PC-9 (cell line): ENCODE measurements at regions not wholly inside any gene's neighbourhood (a gene's known extent, or its start where the extent isn't known, plus 50 kb on each side); places are given as distances from the start of the nearest gene placed in this dataset.

Source experiments
- BruUV-seq: library from RNA; stranded (reverse); fragments of 400-500 nt; replicated peaks from 2 replicates; lab custom pipeline; 2021; lab: Mats Ljungman, UMichigan
- CTCF ChIA-PET: fragments of 300-600 bp; sonication (Branson Sonifier 250); formaldehyde crosslinking; loops from one replicate; lab custom pipeline; 2022; ENCODE audit warnings: antibody characterized with exemption; lab: Charles Lee
- POLR2A ChIA-PET: fragments of 300-600 bp; sonication (Branson Sonifier 250); formaldehyde crosslinking; loops from one replicate; lab custom pipeline; 2022; ENCODE audit warnings: antibody characterized with exemption; ENCODE audit not compliant: unreplicated experiment; lab: Charles Lee
- DNase-seq, 2 experiments: peaks; one replicate each; pipeline versions ENCODE4 v3.0.0 to v3.0.0-alpha.2; 2015 to 2022; ENCODE audit warnings: mixed read lengths in 1 of 2
- H2AFZ ChIP-seq: fragments of 200-600 bp; sonication (generic); 2 replicates; pipeline ENCODE4 v1.8.1; 2017; ENCODE audit warnings: antibody characterized with exemption
- H3F3A ChIP-seq: fragments of 200-600 bp; sonication (generic); 2 replicates; pipeline ENCODE4 v1.8.1; 2017; ENCODE audit warnings: antibody characterized with exemption, mild to moderate bottlenecking, low read depth; ENCODE audit not compliant: insufficient read depth
- H3K27ac ChIP-seq: fragments of 200-600 bp; sonication (generic); 2 replicates; pipeline ENCODE4 v1.6.1; 2016; ENCODE audit warnings: mixed run types
- H3K27me3 ChIP-seq: fragments of 200-600 bp; sonication (generic); 2 replicates; pipeline ENCODE4 v1.6.1; 2016; ENCODE audit warnings: low read depth, mixed run types; ENCODE audit not compliant: insufficient read depth
- H3K36me3 ChIP-seq: fragments of 200-600 bp; sonication (generic); 2 replicates; pipeline ENCODE4 v1.6.1; 2016; ENCODE audit warnings: low read depth, mixed run types
- H3K4me1 ChIP-seq: fragments of 200-600 bp; sonication (generic); replicated peaks from 2 replicates; pipeline ENCODE4 v1.6.1; 2016; ENCODE audit warnings: mixed run types; ENCODE audit not compliant: insufficient read depth
- H3K4me2 ChIP-seq: fragments of 200-600 bp; sonication (generic); 2 replicates; pipeline ENCODE4 v1.6.1; 2017; ENCODE audit warnings: mixed run types
- H3K4me3 ChIP-seq: fragments of 200-600 bp; sonication (generic); 2 replicates; pipeline ENCODE4 v1.6.1; 2016; ENCODE audit warnings: mixed run types
- H3K79me2 ChIP-seq: fragments of 200-600 bp; sonication (generic); 2 replicates; pipeline ENCODE4 v1.6.1; 2017; ENCODE audit warnings: low read depth, mixed run types
- H3K9me2 ChIP-seq: fragments of 200-600 bp; sonication (generic); 2 replicates; pipeline ENCODE4 v1.8.1; 2017; ENCODE audit warnings: mild to moderate bottlenecking; ENCODE audit not compliant: insufficient read depth
- H3K9me3 ChIP-seq: fragments of 200-600 bp; sonication (generic); 2 replicates; pipeline ENCODE4 v1.8.1; 2016; ENCODE audit warnings: low read depth; ENCODE audit not compliant: insufficient read depth
- H4K20me1 ChIP-seq: fragments of 200-600 bp; sonication (generic); 2 replicates; pipeline ENCODE4 v1.8.1; 2017; ENCODE audit not compliant: insufficient read depth
- EZH2 ChIP-seq: fragments of 200-600 bp; sonication (generic); IDR thresholded peaks from 2 replicates; pipeline ENCODE4 v1.8.0; 2017; ENCODE audit warnings: antibody characterized with exemption, low read depth
- intact Hi-C: fragments of 100-400 bp; cut with micrococcal nuclease; formaldehyde crosslinking; loops from one replicate; pipeline ENCODE4 v1.10.0; 2022; ENCODE audit not compliant: unreplicated experiment
- TF ChIP-seq, protein P1 (sequence below): fragments of 200-600 bp; sonication (generic); conservative IDR thresholded peaks from 2 replicates; pipeline ENCODE4 v1.6.1; 2017; ENCODE audit warnings: mixed run types, antibody characterized with exemption, mild to moderate bottlenecking, moderate library complexity

DNA sequence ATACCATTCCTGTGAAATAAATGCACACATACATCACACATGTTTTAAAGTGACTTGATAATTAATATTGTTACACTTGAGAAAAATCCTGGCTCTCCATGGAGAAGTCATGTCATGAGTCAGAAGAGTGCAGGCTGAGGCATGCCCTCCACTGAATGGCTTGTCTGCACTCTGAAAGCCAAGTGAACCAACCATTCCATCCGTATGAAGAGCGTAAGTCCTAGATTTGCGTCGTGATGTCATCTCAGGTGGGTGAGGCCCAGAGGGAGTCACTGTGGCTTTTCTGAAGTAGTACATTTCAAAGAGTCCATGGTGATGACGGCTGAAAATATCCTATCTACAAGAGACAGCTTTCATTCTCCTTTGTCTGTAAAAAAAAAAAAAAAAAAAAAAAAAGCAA is 83.5 kb upstream of the IRX5 start:
- BruUV-seq = no TSS peak
- ChIA-PET POLR2A (no interaction called here), CTCF (no interaction called here)
- H3K4me2 ChIP-seq = peak overlapping the region; percentile 75
- intact Hi-C loops = no loop called here
- no peaks in the 10 kb centered on the region for H3K27me3 ChIP-seq
- TF ChIP-seq EZH2 = no peak
- TF ChIP-seq, protein P1, sequence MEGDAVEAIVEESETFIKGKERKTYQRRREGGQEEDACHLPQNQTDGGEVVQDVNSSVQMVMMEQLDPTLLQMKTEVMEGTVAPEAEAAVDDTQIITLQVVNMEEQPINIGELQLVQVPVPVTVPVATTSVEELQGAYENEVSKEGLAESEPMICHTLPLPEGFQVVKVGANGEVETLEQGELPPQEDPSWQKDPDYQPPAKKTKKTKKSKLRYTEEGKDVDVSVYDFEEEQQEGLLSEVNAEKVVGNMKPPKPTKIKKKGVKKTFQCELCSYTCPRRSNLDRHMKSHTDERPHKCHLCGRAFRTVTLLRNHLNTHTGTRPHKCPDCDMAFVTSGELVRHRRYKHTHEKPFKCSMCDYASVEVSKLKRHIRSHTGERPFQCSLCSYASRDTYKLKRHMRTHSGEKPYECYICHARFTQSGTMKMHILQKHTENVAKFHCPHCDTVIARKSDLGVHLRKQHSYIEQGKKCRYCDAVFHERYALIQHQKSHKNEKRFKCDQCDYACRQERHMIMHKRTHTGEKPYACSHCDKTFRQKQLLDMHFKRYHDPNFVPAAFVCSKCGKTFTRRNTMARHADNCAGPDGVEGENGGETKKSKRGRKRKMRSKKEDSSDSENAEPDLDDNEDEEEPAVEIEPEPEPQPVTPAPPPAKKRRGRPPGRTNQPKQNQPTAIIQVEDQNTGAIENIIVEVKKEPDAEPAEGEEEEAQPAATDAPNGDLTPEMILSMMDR = no peak
- H3F3A ChIP-seq = peaks cover 18% of the 10 kb centered on the region
- no peak overlapping the region for H3K4me3 ChIP-seq
- H2AFZ ChIP-seq = no peak overlapping the region
- H3K27ac ChIP-seq = peak overlapping the region; percentile 71
- DNase-seq = peak; percentile 1 to 90
- peaks cover 25% of the 10 kb centered on the region for H3K4me1 ChIP-seq
- no peaks in the 10 kb centered on the region for H3K36me3 ChIP-seq
- no peaks in the 10 kb centered on the region for H3K9me3 ChIP-seq
- no peaks in the 10 kb centered on the region for H4K20me1 ChIP-seq
- no peaks in the 10 kb centered on the region for H3K9me2 ChIP-seq
- no peaks in the 10 kb centered on the region for H3K79me2 ChIP-seq

DNA sequence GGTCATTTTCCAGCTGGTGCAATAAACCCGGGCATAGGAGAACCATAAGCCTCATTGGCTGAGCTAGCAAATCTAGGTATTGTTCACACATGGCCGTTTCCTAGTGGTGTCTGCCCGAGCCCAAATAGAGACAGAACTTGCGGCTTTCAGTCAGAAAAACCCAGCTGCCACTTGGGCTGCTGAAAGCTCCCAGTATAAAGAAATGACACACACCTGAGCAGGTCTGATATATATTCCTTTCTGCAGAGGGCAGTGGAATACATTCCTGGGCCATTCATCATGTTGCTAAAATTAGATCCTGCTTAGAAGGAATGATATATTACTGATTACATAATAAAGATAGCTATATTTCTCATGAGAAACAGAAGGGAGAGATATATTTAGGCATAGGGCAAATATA is 83.9 kb upstream of the IRX5 start:
- ChIA-PET POLR2A (no interaction called here), CTCF (no interaction called here)
- H3K9me3 ChIP-seq = no peaks in the 10 kb centered on the region
- no peaks in the 10 kb centered on the region for H3K9me2 ChIP-seq
- H2AFZ ChIP-seq = no peak overlapping the region
- BruUV-seq = no TSS peak
- H3K4me1 ChIP-seq = peaks cover 25% of the 10 kb centered on the region
- no peak overlapping the region for H3K4me3 ChIP-seq
- peak overlapping the region; percentile 71 for H3K27ac ChIP-seq
- H3K4me2 ChIP-seq = peak overlapping the region; percentile 75
- intact Hi-C loops = no loop called here
- H3K36me3 ChIP-seq = no peaks in the 10 kb centered on the region
- peak; percentile 1 to 89 for DNase-seq
- TF ChIP-seq, protein P1 = no peak
- no peak for TF ChIP-seq EZH2
- no peaks in the 10 kb centered on the region for H3K79me2 ChIP-seq
- H3K27me3 ChIP-seq = no peaks in the 10 kb centered on the region
- H3F3A ChIP-seq = peaks cover 18% of the 10 kb centered on the region
- no peaks in the 10 kb centered on the region for H4K20me1 ChIP-seq

DNA sequence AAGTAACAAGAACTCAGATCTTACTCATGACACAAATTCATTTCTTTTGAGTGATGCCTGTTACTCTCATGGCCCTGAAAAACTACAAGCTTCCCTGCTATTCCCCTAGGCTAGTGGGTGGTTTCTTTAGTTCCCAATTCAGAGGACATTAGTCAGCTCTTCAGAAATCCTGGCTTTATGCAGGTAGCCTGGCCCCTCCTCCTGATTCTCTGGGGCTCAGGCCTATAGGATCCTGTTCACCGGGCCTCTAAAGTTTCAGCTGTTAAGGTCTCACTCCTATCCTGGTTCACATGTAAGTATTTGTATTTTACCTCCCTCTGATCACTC is 87.3 kb upstream of the IRX5 start:
- H3K4me3 ChIP-seq = no peak overlapping the region
- no peaks in the 10 kb centered on the region for H4K20me1 ChIP-seq
- H3K27me3 ChIP-seq = no peaks in the 10 kb centered on the region
- no peak overlapping the region for H3K4me2 ChIP-seq
- H3K27ac ChIP-seq = no peak overlapping the region
- peaks cover 18% of the 10 kb centered on the region for H3F3A ChIP-seq
- no TSS peak for BruUV-seq
- no peaks in the 10 kb centered on the region for H3K36me3 ChIP-seq
- peaks cover 22% of the 10 kb centered on the region for H3K4me1 ChIP-seq
- POLR2A ChIA-PET = no interaction called here
- H2AFZ ChIP-seq = no peak overlapping the region
- no peak for TF ChIP-seq EZH2
- TF ChIP-seq, protein P1 = no peak
- no peaks in the 10 kb centered on the region for H3K9me3 ChIP-seq
- DNase-seq = no peak
- intact Hi-C loops = no loop called here
- CTCF ChIA-PET = no interaction called here
- no peaks in the 10 kb centered on the region for H3K9me2 ChIP-seq
- H3K79me2 ChIP-seq = no peaks in the 10 kb centered on the region
